ENCODE measurements at regions not wholly inside any gene's neighbourhood (a gene's known extent, or its start where the extent isn't known, plus 50 kb on each side); places are given as distances from the start of the nearest gene placed in this dataset.

GRCh38 chr5:82334856-82335255, 56.7 kb upstream of the RPS23 start:
- Mint-ChIP-seq H3K27me3 (peaks cover 15% of the 10 kb centered on the region), H3K36me3 (ENCODE audit: insufficient read depth) (no peaks in the 10 kb centered on the region), H3K4me1 (no peaks in the 10 kb centered on the region), H3K9me3 (no peaks in the 10 kb centered on the region), H3K27ac (ENCODE audit: low read depth) (no peak overlapping the region), H3K4me3 (no peak overlapping the region)
- no peak for DNase-seq (ENCODE audit: low spot score in 2 of 2)
- ATAC-seq (replicated peaks; ENCODE audit: extremely low read depth, poor library complexity, severe bottlenecking) = no peak

DNA sequence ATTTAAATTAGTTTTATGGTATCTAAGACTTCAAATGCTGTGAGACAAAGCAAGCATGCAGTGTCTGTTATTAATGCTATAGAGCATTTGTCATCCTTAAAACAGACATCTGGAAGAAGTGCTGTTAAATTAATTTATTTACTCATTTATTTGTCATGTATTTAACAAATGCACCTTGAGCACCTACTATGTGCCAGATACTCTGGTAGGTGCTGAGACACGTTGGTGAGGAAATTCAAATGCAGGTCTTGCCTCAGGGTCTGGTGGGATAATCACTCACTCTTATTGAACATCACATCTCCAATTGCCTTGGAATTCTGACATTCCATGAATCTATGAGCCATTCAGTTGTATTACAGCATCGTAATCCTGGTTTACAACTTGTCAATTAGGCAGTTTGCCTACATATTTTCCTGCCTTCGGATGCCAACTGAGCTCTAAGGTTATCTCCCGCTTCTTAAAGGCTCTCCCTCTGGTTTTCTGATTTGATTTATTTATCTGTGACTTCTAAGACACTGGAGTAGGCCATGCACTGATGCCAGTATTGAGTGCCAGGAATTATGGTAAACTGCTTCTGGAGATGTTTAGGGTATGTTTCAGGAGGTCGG, 56.0 kb upstream of the RPS23 start:
- Mint-ChIP-seq H3K9me3 (no peaks in the 10 kb centered on the region), H3K4me1 (no peaks in the 10 kb centered on the region), H3K27ac (ENCODE audit: low read depth) (no peak overlapping the region), H3K27me3 (peaks cover 17% of the 10 kb centered on the region), H3K4me3 (no peak overlapping the region), H3K36me3 (ENCODE audit: insufficient read depth) (no peaks in the 10 kb centered on the region)
- ATAC-seq (replicated peaks; ENCODE audit: extremely low read depth, poor library complexity, severe bottlenecking) (no peak), DNase-seq (ENCODE audit: low spot score in 2 of 2) (no peak)

DNA sequence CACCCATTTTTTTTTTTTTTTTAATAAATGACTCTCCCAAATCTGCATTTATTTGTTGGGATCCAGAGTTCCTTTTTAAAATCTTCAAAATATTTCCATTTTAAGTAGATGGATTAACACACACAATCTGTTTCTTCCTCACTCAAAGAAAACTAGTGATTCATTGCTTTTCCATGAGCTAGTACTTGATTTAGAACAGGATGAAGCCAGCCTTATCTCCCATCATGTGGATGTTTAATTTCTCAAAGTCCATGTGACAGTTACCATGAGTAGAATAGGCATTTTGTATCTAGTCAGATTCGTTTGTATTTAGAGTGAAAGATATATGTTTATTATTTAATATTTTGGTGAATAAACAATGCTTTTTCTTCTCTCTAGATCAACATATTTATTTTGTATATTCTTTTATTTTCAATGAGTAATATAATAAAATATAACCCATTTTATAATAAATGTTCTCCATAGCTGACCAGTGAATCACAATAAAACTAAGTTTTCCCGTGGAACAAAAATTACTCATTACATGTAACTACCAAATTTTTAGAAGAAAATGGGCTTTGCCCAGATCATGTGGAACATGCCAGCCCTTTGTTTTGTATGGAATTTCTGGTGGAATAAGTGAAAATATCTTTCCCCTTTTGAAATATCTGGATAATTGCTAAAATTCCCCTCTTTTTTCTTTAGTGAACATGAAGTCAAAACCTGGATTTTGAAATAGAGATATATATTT, 54.9 kb upstream of the RPS23 start:
- ATAC-seq (replicated peaks; ENCODE audit: extremely low read depth, poor library complexity, severe bottlenecking) (no peak), DNase-seq (ENCODE audit: low spot score in 2 of 2) (no peak)
- peaks cover 5% of the 10 kb centered on the region for H3K9me3 Mint-ChIP-seq
- peaks cover 29% of the 10 kb centered on the region for H3K27me3 Mint-ChIP-seq
- H3K36me3 Mint-ChIP-seq (ENCODE audit: insufficient read depth) = no peaks in the 10 kb centered on the region
- H3K4me3 Mint-ChIP-seq = no peak overlapping the region
- H3K4me1 Mint-ChIP-seq = no peaks in the 10 kb centered on the region
- H3K27ac Mint-ChIP-seq (ENCODE audit: low read depth) = no peak overlapping the region

DNA sequence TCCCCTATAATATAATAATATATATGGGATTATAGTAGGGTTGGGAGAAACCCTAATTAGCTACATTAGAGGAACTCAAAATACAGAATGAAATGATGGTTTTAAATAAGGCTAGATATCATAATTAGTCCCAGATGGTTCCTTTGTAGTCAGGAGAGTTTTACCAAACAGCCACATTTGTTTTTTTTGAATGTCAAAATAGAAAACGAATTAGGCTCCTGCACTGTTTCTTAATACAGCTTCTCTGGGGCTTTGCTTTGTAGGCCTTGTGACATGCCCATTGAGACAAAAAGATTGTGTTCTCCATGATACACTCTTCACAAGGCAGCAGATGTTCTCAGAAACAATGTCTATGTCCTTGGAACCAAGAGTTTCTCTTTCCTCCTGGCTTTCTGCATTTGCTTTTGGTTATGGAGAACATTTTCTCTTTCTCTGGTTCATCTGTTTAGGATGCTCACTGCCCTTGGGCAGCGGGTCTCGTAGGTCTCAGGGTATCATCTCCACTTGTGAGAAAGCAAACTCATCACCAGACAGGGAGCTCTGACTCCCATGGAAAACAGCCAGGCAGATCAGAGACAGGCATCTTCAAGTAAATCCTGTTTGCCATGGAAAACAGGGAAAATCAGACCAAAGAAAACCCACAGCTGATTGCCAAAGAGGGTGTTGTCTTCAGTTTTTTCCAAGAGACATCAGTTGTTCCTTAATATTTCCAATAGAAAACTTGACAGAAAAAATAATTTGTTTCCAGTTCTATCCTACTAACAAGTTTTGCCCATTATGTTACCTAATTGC, 54.1 kb upstream of the RPS23 start:
- no peak overlapping the region for H3K27ac Mint-ChIP-seq (ENCODE audit: low read depth)
- H3K27me3 Mint-ChIP-seq = peaks cover 31% of the 10 kb centered on the region
- H3K4me3 Mint-ChIP-seq = no peak overlapping the region
- no peak for DNase-seq (ENCODE audit: low spot score in 2 of 2)
- H3K4me1 Mint-ChIP-seq = no peaks in the 10 kb centered on the region
- ATAC-seq (replicated peaks; ENCODE audit: extremely low read depth, poor library complexity, severe bottlenecking) = no peak
- H3K36me3 Mint-ChIP-seq (ENCODE audit: insufficient read depth) = no peaks in the 10 kb centered on the region
- H3K9me3 Mint-ChIP-seq = peaks cover 5% of the 10 kb centered on the region

- DNase-seq (ENCODE audit: low spot score in 2 of 2) = no peak
- Mint-ChIP-seq H3K4me1 (no peaks in the 10 kb centered on the region), H3K9me3 (peaks cover 5% of the 10 kb centered on the region), H3K4me3 (no peak overlapping the region), H3K27me3 (peaks cover 31% of the 10 kb centered on the region), H3K36me3 (ENCODE audit: insufficient read depth) (no peaks in the 10 kb centered on the region), H3K27ac (ENCODE audit: low read depth) (no peak overlapping the region)
- ATAC-seq (replicated peaks; ENCODE audit: extremely low read depth, poor library complexity, severe bottlenecking) = no peak
Measured at GRCh38 chr5:82331557-82331956, 53.4 kb upstream of the RPS23 start.

- Mint-ChIP-seq H3K9me3 (peaks cover 5% of the 10 kb centered on the region), H3K27me3 (peaks cover 36% of the 10 kb centered on the region), H3K36me3 (ENCODE audit: insufficient read depth) (no peaks in the 10 kb centered on the region), H3K4me3 (no peak overlapping the region), H3K27ac (ENCODE audit: low read depth) (no peak overlapping the region), H3K4me1 (no peaks in the 10 kb centered on the region)
- DNase-seq (ENCODE audit: low spot score in 2 of 2) (no peak), ATAC-seq (replicated peaks; ENCODE audit: extremely low read depth, poor library complexity, severe bottlenecking) (no peak)
Measured at GRCh38 chr5:82330530-82331270, 52.5 kb upstream of the RPS23 start.

GRCh38 chr5:82329393-82329792, 51.2 kb upstream of the RPS23 start:
- Mint-ChIP-seq H3K9me3 (peaks cover 5% of the 10 kb centered on the region), H3K27ac (ENCODE audit: low read depth) (no peak overlapping the region), H3K4me3 (no peak overlapping the region), H3K4me1 (no peaks in the 10 kb centered on the region), H3K36me3 (ENCODE audit: insufficient read depth) (no peaks in the 10 kb centered on the region), H3K27me3 (peaks cover 45% of the 10 kb centered on the region)
- no peak for DNase-seq (ENCODE audit: low spot score in 2 of 2)
- ATAC-seq (replicated peaks; ENCODE audit: extremely low read depth, poor library complexity, severe bottlenecking) = no peak

All from central memory CD8-positive, alpha-beta T cell (primary cell).